HG03095 (cell line): ENCODE measurements at regions not wholly inside any gene's neighbourhood (a gene's known extent, or its start where the extent isn't known, plus 50 kb on each side); places are given as distances from the start of the nearest gene placed in this dataset.

Source experiments
- ATAC-seq: cut with Tn5 transposase; IDR thresholded peaks from one replicate; pipeline ENCODE4 v1.9.1; 2021; ENCODE audit warnings: moderate library complexity; ENCODE audit not compliant: unreplicated experiment

DNA sequence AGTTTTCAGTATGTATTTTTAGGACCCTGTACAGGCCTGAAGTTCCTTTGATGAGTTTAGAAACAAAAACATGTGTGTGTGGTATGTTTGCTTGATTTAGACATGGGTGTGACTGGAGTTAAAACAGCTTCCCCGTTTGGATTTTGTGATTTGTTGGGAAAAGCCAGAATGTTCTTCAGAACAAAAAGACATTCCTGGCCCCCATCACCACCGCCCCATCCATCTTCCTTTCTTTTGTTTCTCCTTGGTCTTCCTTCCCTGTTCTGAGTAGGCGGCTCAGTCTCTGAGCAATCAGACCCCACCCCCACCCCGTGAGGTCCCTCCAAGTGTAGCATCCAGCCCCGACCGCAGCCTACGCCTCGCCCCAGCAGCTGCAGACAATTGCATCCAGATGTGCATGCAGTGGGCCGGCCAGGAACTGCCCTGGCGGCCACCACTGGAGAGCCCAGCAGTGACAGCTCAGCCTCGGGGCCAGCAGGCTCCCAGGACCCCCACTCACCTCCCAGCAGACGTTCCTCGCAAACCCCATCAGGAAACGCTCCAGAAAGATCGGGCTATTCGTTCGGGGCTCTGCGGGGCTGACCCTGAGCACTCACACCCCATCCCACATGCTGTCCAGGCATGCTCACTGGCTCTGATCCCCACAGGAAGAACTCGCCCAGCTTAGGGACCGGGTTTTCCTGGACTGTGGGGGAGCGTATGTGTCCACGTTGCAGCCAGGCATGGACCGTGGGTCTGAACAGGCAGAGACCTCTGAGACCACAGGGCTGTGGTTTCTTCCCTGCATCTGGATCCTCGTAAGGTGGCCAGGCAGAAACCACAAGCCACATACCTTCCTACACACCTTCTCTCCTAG, 99.8 kb upstream of the CDH5 start:
- ATAC-seq: no peak

- ATAC-seq: no peak
Observed at GRCh38 chr16:66265556-66266141, 100.8 kb upstream of the CDH5 start.

GRCh38 chr16:66265048-66265415, 101.5 kb upstream of the CDH5 start:
- no peak for ATAC-seq

DNA sequence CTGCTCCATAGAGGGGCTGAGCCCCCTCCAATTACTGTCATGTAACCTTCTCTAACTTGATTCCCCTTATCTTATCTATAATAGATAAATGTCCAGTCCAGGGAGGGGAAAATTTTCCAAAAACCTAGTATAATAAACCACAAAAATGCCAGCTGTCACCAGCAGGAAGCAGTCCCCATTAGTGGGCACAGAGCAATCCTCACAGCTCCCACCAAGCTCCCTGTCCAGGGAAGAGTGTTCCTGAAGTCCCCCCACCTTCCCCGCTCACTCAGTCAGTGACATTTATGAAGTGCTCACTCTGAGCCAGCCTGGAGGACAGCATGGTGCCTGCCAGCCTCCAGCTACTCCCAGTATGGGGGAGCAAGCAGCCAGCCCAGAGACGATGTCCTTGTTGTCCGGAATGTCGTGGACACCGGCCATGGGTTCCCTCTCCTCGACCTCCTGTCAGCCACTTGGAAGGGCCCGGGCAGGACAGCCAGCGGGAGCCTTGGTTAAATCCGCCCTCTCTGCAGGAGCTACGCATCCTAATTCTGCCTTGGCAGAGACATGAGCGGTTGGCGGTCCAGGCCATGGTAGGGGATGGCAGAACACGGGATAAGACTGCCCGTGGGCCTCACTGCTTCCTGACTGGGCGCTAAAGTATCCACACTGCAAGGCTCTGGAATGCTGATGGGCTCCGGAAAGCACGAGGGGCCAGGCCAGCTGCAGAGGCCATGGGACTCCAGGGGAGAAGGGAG, 102.0 kb upstream of the CDH5 start:
- ATAC-seq: no peak

- ATAC-seq: no peak
Observed at GRCh38 chr16:66263973-66264310, 102.5 kb upstream of the CDH5 start.

- no peak for ATAC-seq
Observed at GRCh38 chr16:66263168-66263972, 103.1 kb upstream of the CDH5 start.

DNA sequence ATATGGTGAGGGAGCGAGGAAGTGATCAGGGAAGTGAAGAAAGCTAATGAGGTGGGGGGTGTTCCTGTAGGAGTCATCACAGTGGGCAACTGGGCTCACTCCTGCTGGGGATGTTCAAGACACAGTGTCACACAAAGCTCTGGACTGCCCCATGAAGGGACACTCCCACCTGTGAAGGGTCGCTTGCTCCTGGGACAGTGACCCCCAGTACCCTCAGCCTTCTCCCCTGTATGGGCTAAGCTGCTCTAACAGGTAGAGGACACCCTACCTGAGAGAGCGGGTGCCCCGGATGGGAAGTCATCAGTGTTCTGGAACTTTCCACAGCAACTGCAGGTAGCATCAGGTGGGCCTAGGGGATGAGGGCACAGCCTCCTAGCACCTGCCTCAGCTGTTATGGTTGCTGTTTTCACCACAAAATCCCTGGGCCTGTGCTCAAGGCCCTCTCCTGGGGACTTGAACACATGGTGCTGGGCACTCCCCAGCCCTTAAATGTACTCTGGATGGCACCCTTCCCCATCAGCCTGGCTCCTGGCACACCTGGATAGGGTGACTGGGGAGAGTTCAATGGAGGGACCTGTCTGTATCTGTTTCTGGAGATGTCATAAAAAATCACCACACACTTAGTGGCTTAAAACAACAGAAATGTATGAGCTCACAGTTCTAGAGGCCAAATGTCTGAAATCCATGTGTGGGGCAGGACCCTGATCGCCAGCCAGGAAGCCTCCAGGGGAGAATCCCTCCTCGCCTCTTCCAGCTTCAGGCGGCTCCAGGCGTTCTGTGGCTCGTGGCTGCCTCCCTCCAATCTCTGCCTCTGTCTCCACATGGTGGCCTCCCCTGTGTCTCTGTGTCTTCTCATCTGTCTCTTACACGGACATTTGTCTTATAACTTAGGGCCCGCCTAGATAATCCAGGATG, 104.0 kb upstream of the CDH5 start:
- ATAC-seq: no peak

- ATAC-seq: no peak
Observed at GRCh38 chr16:66261826-66262225, 104.7 kb upstream of the CDH5 start.

DNA sequence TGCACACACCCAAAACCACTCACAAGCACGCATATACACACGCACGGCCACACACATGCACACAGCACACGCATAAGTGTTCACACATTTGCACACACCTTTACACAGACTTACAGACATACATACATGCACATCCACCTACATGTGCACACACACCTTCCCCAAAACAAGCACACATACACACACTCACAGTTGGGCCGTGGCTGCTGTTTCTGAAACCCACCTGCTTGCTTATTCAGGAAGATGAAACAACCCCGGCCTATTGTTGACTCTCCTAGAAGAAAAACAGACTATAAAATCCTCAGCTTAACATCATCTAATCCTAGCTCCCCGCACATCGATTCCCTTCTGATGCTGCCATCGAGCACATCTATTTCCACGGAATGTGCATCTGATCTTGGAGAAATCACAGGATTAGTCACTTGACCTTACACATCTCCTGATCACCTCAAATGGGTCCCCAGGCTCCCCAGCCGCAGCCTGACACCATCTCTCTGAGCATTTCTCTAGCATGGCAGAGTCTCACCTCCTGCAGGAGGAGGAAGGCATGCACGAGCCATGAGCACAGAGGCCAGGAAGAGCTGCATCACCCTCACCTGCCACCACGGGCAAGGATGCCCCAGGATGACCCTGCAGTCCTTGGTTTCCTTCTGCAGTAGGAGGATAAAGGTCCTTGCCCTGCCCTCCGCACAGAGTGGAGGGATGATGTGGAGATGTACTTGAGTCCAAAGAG, 105.8 kb upstream of the CDH5 start:
- ATAC-seq: no peak

GRCh38 chr16:66258916-66259845, 107.3 kb upstream of the CDH5 start:
- ATAC-seq: no peak

GRCh38 chr16:66256919-66257318, 109.6 kb upstream of the CDH5 start:
- ATAC-seq: no peak

- no peak for ATAC-seq
Observed at GRCh38 chr16:66255647-66256046, 110.8 kb upstream of the CDH5 start.

DNA sequence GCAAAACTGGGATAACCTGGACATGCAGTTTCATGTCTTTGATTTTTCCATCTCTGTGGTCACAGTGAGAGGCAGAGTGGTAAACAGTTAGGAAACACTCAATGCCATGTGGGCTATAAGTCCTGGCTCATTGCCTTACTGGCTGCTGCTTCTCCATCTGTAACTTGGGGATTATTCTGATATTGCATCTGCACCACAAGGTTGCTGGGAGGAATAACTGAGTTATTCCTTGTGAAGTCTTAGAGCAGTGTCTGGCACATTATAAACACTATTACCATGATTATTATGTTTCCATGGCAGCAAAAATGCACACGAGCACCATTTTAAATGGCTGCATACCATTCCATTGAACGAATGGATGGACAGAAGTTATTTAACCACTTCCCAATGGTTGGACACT, 111.7 kb upstream of the CDH5 start:
- no peak for ATAC-seq

DNA sequence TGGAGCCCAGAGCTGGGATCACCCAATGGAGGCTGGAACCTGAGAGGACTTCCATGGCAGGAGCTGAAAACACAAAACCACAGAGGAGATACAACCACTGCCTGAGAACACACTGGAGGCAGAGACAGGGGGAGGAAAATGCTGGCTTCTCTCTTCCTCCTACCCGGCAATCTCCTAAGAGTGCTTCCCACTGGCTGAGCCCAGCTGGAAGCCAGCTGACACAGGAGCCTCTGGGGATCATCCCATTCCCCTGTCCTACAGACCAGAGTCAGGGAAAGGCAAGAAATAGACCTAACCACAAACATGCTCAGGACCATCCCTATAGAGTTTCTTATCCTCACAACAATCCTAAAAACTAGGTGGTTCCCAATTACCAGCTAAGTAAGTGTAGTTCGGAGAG, 112.4 kb upstream of the CDH5 start:
- ATAC-seq: no peak

DNA sequence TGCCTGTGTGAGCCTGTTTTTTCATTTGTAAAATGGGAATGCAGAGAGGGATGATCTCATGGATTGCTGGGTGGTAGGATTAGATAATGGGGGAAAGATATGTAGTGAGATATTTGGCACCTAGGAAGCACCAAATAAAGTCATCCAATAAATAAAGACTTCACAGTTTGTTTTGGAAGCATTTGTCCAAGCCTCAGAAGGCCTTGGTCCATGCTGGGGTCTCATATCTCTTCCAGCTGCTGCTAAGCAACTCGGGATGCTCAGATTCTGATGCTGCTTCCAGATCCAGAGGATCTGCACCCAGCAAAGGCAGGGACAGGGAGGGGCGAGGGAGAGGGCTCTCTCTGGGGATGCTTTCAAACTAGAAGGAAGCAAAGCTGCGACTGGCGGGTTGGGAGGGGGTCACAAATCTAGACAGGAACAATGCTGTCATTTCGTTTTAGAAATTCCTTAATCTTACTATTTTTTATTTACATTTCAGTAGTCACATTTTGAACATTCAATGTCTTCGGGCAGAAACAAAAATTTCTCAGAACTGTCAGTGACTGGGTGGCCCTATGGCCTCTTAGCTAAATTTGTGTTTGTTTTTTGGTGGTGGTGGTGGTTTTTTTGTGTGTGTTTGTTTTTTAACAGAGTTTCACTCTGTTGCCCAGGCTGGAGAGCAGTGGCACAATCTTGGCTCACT, 114.9 kb upstream of the CDH5 start:
- ATAC-seq: no peak

GRCh38 chr16:66250686-66251431, 115.6 kb upstream of the CDH5 start:
- no peak for ATAC-seq
